GM19463 (cell line): ENCODE measurements at regions not wholly inside any gene's neighbourhood (a gene's known extent, or its start where the extent isn't known, plus 50 kb on each side); places are given as distances from the start of the nearest gene placed in this dataset.
"Not testable (repeated sequence)": the region's sequence is repeated elsewhere in the genome, so short reads cannot be mapped to it uniquely, and the experiment has no call there.

ENCODE experiments used
- ATAC-seq: cut with Tn5 transposase; IDR thresholded peaks from one replicate; pipeline ENCODE4 v1.9.1; 2021; ENCODE audit warnings: mild to moderate bottlenecking, moderate library complexity; ENCODE audit not compliant: unreplicated experiment

DNA sequence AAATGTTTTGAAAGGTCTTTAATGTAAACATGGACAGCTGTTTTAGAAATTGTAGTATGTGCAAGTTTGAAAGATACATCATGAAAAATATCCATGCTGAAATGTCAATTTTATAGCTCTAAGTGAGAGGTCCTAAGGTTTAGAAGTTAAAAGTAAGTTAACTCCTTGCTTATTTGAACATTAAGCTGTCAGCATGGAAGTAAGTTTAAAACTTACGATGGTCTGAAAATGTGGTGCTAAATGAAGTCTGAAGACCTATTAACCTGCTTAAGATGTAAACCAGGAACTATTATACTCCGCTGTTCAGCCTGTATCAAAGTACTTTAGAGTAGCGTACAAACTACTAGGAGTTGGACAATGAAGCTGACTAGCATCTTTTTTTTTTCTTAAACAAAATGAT lies 1082.4 kb downstream of the TMTC2 start:
- ATAC-seq = no peak

DNA sequence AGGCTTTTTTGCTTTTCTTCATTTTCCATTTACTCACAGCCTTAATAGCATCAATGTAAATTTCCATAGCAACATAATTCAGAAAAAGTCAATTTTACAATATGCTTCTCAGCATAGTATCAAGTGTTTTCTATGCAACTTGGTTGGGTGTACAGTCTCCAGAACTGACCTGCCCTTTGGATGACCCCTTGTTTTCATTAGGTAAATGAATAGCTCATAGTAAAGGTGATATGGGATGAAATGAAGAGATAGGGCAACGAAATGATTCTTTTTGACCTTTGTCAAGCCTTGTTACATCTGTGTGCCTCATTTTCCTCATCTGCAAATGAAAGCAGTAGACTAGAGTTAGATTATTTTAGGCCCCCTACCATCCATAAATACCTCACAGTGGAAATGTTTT lies 1081.0 kb downstream of the TMTC2 start:
- ATAC-seq = no peak

DNA sequence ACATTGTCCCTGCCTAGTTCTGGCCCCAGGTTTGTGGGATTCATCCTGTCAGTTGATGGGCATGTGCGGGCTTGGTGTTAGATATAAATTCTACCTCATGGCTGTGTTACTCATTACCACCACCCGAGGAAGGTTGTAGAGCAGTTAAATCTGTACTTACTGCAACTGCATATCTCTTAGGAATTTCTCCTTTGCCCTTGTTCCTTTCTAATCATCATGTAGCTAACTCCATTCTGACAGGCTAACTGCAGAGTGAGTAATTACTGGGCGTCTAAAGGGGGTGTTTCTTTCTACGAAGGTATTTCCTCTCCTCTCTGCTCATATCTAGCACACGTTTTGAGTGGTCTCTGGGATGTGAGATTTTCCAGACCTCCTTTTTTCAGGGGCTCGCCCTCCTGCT lies 1076.7 kb downstream of the TMTC2 start:
- ATAC-seq = no peak

DNA sequence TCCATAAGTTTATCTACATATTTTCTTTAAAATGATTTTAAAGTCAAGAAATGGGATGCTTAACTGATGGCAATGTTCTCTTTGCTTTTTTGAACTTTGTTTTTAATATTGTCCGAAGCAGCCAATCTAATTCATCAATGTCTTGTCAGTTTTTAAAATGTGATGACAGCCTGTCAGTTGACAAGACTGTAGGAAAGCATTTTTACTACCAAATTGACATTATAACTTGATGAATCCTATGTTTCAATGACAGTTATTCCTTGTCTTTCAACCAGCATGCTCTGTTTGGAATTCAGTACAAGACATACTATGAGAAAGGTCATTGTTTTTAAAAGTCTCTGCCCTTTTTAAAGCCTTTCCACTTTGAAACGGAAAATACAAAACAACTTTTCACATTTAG lies 1073.2 kb downstream of the TMTC2 start:
- no peak for ATAC-seq

DNA sequence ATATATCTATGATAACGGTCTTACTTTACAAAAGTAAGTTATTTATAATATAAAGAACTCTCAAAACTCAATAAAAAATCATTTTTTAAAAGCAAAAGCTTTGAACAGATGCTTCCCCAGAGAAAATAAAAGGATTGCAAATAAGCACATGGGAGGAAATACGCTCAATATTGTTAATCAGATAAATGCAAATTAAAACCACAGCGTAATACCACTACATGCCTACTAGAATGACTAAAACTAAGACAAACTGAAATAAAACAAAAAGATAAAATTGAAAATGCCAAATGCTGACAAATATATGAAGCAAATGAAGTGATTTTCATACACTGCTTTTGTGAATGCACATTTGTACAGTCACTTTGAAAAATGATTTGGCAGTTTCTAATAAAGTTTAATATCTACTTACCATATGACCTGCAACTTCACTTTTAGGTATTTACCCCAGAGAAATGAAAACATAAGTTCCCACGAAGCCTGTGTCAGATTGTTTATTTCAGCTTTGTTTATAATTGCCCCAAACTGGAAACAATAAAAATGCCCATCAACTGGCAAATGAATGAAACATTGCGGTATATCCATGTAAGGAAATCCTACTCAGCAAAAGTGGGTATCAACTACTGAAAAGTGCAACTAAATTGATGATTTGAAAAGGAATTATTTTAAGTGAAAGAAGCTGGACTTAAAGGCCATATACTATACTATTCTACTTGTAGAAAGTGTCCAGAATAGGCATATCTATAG lies 1072.4 kb downstream of the TMTC2 start:
- ATAC-seq = no peak

DNA sequence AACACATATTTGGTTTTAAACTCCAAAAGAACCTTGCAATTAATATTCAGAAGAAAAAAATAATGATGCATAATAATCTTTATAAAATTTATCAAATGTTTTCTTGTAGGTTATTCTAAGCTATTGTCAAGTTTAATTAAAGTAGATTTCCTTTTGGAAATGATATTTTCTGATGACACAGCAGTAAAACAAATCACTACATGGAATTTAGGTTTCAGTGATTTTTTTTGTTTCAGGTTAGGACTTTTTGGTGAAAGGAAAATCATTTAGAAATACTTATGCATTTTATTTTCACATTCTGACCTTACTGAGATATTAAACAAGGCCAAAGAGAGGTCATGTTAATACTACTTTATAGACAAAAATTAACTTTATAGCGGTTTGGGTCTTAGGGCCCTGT lies 1067.2 kb downstream of the TMTC2 start:
- no peak for ATAC-seq

DNA sequence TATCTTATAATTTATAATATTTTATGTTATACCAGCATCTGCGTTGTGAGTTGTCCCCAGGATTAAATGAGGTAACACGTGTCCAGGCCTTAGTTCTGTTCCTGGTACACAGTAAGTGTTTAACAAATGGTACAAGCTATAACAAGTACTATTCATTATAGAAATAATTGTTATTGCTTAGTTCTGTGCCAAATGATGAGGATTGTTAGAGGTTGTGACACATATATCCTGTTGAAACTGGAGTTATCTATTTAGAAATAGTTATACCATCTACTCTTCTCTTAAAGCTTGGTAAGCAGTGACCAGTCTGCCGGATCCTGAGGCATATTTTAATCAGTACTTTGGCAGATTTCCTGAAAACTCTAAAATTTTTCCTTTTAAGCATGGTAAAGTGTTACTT lies 1066.5 kb downstream of the TMTC2 start:
- ATAC-seq = no peak

DNA sequence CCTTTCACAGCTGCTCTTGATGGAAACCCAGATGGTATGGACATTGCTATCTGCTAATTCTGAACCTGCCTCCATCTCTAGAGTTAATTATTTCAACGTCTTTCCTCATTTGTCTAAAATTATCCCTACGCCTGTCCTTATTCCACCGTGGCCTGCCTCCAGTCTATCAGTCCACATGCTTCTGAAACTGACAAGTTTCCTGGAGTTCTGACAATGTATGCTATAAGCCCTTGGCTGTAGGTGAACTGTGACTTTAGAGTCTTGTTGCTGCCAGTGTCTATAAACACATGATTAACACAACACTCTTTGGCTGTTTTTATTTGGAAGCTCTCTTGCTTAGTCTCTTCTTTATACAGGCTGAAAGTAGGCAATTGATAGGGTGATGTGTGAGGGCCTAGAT lies 1052.9 kb downstream of the TMTC2 start:
- no peak for ATAC-seq

DNA sequence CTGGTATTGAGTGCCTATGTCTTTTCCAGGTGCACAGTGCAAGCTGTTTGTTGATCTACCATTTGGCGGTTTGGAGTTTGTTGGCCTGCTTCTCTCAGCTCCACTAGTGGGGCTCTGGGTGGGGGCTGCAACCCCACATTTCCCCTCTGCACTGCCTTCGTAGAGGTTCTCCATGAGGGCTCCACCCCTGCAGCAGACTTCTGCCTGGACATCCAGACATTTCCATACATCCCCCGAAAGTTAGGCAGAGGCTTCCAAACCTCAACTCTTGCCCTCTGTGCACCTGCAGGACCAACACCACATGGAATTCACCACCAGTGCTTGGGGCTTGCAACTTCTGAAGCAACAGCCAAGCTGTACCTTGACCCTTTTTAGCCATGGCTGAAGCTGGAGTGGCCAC lies 1024.1 kb downstream of the TMTC2 start:
- ATAC-seq = no peak

DNA sequence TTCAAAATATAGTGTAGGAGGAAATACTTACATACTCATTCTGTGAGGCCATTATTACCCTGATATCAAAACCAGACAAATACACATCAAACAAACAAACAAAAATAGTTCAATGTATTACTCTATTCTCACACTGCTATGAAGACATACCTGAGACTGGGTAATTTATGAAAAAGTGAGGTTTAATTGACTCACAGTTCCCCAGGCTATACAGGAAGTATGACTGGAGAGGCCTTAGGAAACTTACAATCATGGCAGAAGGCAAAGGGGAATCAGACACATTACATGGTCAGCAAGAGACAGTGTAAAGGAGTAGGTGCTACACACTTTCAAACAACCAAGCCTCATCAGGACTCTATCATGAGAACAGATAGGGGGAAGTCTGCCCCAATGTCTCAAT lies 1023.2 kb downstream of the TMTC2 start:
- no peak for ATAC-seq

DNA sequence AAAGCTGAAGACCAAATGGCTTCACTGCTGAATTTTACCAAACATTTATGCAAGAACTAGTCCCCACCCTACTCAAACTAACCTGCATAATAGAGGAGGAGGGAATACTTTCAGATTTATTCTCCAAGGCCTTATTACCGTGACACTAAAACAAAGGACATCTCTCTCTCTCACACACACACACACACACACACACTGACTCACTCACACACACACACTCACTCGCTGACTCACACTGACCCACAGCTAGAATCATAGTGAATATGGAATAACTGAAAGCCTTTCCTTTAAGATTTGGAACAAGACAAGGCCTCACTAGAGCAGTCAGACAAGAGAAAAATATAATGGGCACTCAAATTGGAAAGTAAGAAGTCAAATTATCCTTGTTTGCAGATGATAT lies 1014.1 kb downstream of the TMTC2 start:
- no peak for ATAC-seq

DNA sequence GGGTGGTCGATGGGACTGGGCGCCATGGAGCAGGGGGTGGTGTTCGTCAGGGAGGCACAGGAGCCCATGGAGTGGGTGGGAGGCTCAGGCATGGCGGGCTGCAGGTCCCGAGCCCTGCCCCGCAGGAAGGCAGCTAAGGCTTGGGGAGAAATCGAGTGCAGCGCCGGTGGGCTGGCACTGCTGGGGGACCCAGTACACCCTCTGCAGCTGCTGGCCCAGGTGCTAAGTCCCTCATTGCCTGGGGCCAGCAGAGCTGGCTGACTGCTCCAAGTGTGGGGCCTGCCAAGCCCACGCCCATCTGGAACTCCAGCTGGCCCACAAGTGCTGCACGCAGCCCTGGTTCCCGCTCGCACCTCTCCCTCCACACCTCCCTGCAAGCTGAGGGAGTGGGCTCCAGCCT lies 1009.6 kb downstream of the TMTC2 start:
- ATAC-seq = not testable (repeated sequence)

DNA sequence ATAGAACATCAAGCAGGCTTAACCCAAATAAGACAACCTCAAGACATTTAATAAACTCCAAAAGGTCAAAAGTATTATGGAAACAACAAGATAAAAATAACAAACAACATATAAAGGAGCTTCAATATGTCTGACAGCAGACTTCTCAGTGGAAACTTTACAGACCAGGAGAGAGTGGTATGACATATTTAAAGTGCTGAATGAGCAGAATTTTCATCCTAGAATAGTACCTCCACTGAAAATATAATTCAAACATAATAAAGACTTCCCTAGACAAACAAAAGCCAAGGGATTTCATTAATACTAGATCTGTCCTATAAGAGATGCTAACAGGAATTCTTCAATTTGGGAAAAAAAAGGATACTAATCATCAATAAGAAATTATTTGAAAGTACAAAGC lies 1005.0 kb downstream of the TMTC2 start:
- ATAC-seq = no peak

DNA sequence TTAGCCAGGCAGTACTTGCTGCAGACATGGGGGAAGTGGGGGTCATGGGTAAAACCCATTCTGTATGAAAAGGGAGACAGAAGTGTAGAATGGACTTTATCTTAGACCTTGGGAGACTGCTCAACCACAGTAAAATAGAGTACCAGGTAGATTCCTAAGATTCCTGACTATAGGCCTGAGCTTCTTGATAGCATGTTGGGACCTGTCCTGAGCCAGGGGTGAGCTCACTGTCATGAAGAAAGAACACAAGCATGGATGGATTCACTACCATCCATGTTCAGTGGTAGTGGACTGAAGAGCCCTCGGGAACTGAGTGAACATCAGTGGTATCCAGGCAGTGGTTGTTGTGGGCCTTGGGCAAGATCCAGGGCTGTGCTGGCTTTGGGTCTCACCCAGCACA lies 1003.8 kb downstream of the TMTC2 start:
- no peak for ATAC-seq

DNA sequence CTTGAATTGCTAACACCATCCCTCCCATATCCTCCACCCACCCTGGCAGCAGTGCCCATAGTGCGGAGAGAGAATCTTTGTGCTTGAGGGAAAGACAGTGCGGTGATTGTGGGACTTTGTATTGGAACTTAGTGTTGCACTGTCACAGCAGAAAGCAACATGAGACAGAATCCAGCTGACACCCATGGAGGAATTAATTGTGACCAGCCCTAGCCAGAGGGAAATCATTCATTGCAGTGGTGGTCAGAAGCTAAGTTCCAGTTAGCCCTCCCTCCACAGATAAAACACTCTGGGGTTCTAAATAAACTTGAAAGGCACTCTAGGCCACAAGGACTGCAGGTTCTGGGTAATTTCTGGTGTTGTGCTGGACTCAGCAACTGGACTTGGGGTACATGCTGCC lies 1002.6 kb downstream of the TMTC2 start:
- no peak for ATAC-seq

DNA sequence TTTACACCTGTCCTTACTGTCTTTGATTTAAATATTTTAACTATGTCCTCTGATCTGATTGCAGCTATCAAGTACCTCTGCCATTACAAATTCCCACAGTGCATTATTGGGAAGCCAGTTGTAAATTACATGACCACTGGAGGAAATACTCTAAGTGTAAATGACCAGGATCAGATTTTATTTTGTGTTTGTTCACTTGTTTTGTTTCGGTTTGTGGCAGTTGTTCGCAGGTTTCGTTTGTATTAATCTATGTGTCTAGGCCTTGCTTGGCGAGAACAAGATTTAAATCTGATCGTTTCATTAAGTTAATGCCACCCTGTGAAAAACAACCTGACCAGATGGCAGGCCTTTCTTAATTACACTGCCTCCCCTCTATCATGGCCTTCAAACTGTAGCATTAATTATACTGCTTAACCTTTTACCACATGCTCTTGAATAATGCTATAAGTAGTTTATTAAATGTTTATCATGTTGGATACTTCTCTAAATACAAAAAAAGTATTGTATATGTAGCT lies 990.1 kb downstream of the TMTC2 start:
- ATAC-seq = no peak

DNA sequence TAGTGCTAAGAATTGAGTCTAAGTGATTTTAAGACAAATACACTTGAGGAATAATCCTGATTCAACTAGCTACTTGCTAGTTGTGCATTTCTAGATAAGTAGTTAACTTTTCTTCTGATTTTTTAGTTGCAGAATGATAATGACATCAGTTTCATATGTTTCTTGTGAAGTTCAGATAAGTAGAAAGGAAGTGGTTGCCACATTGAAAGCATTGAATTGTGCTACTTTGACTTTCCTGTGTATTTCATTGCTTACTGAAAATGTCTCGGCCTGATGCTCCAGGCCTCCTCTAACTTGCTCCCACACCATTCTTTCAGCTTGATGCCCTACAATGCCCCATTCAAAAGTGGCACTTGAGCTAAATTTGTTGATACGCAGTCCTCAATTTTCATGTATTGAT lies 980.0 kb downstream of the TMTC2 start:
- ATAC-seq = no peak

DNA sequence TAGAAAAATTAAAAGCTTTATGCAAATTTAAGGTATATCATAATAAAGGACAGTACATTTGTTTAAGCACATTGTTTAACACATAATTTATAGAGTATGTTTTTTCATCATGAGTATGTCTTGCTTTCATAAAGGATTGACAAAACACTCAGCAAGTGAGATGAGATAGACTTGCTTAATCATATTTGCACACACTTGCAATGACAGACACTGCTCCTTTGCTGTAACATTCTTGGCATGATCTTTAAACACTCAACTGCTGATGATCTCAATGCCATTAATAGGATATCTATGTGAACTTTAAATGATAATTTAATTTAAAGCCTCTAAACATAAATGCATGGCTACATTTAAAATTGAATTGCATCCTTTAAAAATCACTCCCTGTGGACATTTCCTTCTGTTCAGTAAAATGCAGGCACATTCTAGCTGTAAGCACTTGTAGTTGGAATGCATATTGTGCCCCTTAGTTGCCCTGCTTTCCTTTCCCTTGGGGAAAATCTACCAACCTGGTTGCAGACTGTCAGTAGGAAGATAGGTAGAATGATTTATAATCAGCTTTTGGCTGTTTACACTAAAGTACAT lies 979.0 kb downstream of the TMTC2 start:
- ATAC-seq = no peak

DNA sequence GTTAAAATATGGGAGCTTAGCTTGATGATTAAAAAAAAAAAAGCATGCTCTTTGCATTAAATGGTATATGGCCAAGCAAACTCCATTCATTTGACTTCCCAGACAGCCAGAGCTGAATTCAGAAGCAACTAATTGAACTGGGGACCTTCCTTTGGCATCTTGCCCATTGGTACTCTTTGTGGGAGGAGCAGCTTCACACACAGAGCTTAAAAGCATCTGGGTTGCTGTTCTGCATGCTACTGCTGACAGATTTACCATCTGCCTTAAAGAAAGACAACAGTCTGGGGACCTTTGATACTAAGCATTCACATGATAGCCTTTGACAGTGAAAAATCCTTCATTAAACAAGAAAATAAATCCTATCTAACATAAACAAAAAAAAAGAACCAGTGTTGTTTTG lies 977.9 kb downstream of the TMTC2 start:
- no peak for ATAC-seq

DNA sequence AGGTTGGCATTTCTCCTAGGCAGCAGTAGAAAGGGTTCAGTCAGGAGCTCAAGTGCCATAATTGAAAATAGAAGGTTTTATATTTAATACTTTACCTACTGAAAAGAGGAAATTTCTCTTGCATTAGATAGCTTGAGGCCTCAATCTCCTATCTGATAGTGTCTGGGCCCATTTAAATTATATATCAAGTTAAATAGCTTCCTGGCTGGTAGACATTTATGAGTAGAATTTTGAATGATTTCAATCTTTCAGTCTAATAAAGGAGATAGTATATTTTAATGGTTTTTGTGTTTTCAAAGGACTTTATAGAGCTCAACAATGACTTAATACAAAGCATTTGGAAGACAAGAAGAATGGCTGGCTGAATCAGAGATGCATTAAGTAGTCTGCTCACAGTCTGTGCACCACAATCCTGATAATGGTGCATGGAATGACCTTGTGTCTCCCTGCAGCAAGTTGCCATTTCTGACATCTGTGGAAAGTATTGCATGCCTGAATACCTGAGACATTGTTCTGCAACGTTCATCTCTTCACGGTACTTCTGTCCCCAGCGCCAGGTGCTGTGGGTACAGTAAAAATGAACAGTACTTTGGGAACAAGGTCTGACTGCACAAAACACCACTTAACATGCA lies 974.1 kb downstream of the TMTC2 start:
- no peak for ATAC-seq

DNA sequence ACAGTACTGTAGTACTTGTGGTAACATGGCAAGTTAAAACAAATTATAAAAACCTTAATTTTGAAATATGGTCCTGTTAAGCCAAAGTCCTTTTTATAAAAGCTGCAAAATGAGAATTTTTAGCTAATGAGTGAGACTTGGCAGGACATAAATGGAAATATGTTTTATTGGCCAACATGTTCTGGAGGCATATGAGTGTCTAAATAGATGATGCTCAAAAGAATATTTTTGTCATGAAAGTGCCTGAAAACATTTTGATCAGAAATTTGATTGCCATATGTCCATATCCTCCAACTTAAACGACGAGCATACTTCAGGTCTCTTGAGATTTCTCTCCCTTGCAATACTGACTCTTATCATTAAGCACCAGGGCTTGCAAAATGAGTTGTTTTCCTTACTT lies 972.6 kb downstream of the TMTC2 start:
- ATAC-seq = no peak

DNA sequence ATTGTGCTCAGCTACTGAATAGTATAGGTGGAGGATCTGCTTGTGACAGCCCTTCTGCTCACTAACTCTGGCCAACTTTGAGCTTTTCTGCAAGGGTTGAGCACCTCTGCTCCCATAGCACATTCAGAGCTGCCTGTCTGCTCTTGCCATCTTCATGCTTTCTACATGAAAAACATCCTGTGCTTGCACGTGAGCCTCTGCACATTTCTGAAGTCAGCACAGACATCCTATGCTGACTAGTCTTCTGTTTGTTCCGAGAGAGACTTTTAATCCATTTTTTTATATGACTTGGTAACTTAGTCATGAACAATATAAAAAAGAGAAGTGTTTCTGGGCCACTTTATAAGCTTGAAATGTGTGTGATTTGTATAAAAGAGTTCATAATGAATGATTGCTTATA lies 969.3 kb downstream of the TMTC2 start:
- no peak for ATAC-seq
